Erythroblast (primary cell): ENCODE measurements at regions not wholly inside any gene's neighbourhood (a gene's known extent, or its start where the extent isn't known, plus 50 kb on each side); places are given as distances from the start of the nearest gene placed in this dataset.

Experiments used
- GATA1 ChIP-seq: IDR thresholded peaks from 2 replicates; pipeline ENCODE4 v1.6.1; 2011; ENCODE audit warnings: low read depth, mild to moderate bottlenecking, control low read depth, low read length, moderate library complexity
- POLR2A ChIP-seq: IDR thresholded peaks from 2 replicates; pipeline ENCODE4 v1.6.1; 2011; ENCODE audit warnings: mild to moderate bottlenecking, low read length

DNA sequence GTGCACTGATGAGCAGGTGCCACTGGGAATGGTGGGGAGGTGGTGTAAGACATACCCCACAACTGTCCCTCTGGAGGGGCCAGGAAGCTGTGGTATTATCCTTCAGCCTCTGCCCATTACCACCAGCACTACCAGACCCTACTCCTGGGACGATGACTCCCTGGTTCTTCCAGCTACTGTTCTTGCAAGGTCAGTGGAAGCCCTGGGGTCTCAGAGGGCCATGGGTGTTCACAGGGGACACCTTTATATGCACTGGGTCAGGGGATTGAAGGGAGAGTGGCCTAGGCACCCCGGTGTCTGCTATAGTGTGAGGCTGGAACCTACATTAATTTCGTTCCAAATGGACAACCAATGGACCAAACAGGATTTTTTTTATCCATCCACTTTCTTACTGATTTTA is 94.7 kb upstream of the SLC22A11 start:
- TF ChIP-seq POLR2A, result no peak
- TF ChIP-seq GATA1, result no peak
